Lower leg skin (tissue), 3 donors: ENCODE measurements at regions not wholly inside any gene's neighbourhood (a gene's known extent, or its start where the extent isn't known, plus 50 kb on each side); places are given as distances from the start of the nearest gene placed in this dataset.

ENCODE experiments used
- POLR2A ChIP-seq, 2 donors: fragments of 450-650 bp; IDR thresholded peaks; one replicate each; pipeline ENCODE4 v1.6.1; 2016 to 2017; ENCODE audit warnings: antibody characterized with exemption in 2 of 2, mild to moderate bottlenecking in 1 of 2, moderate library complexity in 1 of 2
- TF ChIP-seq, protein P1 (sequence below), 3 donors: fragments of 450-650 bp; IDR thresholded peaks; one replicate each; pipeline ENCODE4 v1.5.1; 2016; ENCODE audit warnings: antibody characterized with exemption in 3 of 3, mild to moderate bottlenecking in 3 of 3, moderate library complexity in 2 of 3

DNA sequence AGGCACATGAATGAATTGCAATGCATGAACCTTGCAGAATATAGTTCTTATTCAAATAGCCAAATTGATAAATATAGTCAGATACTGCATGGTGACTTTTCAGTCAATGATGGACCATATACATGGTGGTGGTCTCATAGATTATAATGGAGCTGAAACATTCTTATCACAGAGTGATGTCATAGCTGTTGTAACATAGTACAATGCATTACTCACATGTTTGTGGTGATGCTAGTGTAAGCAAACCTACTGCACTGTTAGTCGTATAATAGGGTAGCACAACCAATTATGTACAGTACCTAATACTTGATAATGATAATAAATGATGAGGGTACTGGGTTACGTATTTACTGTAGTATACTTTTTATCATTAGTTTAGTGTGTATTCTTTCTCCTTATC is 280.3 kb downstream of the BCAT1 start:
- TF ChIP-seq, protein P1, sequence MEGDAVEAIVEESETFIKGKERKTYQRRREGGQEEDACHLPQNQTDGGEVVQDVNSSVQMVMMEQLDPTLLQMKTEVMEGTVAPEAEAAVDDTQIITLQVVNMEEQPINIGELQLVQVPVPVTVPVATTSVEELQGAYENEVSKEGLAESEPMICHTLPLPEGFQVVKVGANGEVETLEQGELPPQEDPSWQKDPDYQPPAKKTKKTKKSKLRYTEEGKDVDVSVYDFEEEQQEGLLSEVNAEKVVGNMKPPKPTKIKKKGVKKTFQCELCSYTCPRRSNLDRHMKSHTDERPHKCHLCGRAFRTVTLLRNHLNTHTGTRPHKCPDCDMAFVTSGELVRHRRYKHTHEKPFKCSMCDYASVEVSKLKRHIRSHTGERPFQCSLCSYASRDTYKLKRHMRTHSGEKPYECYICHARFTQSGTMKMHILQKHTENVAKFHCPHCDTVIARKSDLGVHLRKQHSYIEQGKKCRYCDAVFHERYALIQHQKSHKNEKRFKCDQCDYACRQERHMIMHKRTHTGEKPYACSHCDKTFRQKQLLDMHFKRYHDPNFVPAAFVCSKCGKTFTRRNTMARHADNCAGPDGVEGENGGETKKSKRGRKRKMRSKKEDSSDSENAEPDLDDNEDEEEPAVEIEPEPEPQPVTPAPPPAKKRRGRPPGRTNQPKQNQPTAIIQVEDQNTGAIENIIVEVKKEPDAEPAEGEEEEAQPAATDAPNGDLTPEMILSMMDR (IDR thresholded peaks at IDR 0.05): no peak
- TF ChIP-seq POLR2A (IDR thresholded peaks at IDR 0.05): no peak
